ENCODE measurements at regions not wholly inside any gene's neighbourhood (a gene's known extent, or its start where the extent isn't known, plus 50 kb on each side); places are given as distances from the start of the nearest gene placed in this dataset.

DNA sequence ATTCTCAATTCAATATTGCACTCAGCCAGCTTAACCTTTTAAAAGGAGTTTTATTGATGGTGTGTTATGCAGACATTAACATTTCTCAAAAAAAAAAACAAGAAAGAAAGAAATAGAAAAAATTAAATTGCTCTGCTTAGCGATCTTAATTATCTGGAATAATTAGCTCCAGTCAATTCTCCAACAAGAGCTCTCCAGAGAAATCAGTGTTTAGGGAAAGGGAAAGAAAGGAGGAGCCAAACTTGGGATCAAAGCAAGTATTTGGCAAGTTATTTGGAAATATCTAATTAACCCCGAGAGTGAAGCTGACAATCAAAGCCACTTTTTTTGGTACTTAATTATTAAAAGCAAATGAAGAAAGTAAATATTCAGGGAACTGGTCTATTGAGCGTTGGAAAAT, 60.7 kb upstream of the CAMK1G start:
- H3K36me3 Mint-ChIP-seq (ENCODE audit: low read depth) = no peaks in the 10 kb centered on the region
- ChIA-PET POLR2A (no interaction called here), CTCF (interaction anchor here (1.4 kb wide), 1 partner anchor 10 kb away, joined by 3 read pairs; no protein-coding TSS in a partner anchor)

DNA sequence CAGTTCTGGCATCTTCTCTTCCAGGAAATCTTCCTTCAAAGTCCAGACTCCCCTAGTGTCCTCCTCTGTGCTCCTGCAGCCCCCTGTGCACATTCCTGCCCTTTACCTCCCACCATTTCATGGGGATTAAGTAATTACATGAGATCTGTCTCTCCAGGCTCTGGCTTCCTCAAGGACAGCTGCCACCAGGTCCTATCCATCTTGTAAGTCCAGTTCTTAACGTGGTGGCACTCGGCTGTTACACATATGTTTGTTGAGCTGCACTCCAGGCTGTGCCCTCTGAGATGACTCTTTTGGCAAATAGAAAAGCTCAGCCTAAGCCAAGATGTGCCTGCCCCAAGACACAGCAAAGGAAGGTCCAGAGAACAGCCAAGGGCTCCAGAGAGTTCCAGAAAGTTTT, 57.4 kb upstream of the CAMK1G start:
- no peaks in the 10 kb centered on the region for H3K4me1 Mint-ChIP-seq (ENCODE audit: low read depth)
- no peak overlapping the region for H3K4me3 Mint-ChIP-seq
- no peak for ATAC-seq
- CTCF ChIA-PET = interaction anchor here (2.0 kb wide), 1 partner anchor 13 kb away, joined by 8 read pairs; no protein-coding TSS in a partner anchor
- H3K36me3 Mint-ChIP-seq (ENCODE audit: low read depth) = no peaks in the 10 kb centered on the region
- no peaks in the 10 kb centered on the region for H3K9me3 Mint-ChIP-seq (ENCODE audit: insufficient read depth)
- POLR2A ChIA-PET = no interaction called here
- peaks cover 20% of the 10 kb centered on the region for H3K27me3 Mint-ChIP-seq (ENCODE audit: low read depth)
- DNase-seq = no peak
- H3K27ac Mint-ChIP-seq = no peak overlapping the region

More for the DNA sequence above, 60.7 kb upstream of the CAMK1G start:
- ATAC-seq (no peak), DNase-seq (no peak)
- Mint-ChIP-seq H3K4me3 (no peak overlapping the region), H3K9me3 (ENCODE audit: insufficient read depth) (no peaks in the 10 kb centered on the region), H3K4me1 (ENCODE audit: low read depth) (no peaks in the 10 kb centered on the region), H3K27me3 (ENCODE audit: low read depth) (peaks cover 8% of the 10 kb centered on the region), H3K27ac (no peak overlapping the region)

DNA sequence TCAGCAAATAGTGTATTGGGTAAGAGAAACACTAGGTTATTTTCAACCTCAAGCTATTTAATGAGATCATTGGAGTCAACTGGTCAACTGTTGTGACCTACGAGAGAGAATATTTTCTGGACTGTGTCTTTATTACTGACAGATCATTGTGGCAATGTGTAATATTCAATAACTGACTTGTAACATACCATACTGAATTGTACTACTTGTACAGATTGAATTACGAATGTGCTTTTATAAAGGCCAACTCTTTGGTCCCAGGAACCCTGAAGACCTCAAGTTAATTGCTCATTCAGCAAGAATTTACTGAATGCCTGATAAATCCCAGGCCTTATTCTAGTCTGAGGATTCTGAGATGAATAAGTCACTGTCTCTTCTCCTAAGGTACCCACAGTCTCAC, 56.1 kb upstream of the CAMK1G start:
- DNase-seq = no peak
- no peaks in the 10 kb centered on the region for H3K9me3 Mint-ChIP-seq (ENCODE audit: insufficient read depth)
- CTCF ChIA-PET = no interaction called here
- ATAC-seq = no peak
- POLR2A ChIA-PET = no interaction called here
- H3K4me1 Mint-ChIP-seq (ENCODE audit: low read depth) = no peaks in the 10 kb centered on the region
- peaks cover 23% of the 10 kb centered on the region for H3K27me3 Mint-ChIP-seq (ENCODE audit: low read depth)
- no peak overlapping the region for H3K27ac Mint-ChIP-seq
- H3K4me3 Mint-ChIP-seq = no peak overlapping the region
- no peaks in the 10 kb centered on the region for H3K36me3 Mint-ChIP-seq (ENCODE audit: low read depth)

DNA sequence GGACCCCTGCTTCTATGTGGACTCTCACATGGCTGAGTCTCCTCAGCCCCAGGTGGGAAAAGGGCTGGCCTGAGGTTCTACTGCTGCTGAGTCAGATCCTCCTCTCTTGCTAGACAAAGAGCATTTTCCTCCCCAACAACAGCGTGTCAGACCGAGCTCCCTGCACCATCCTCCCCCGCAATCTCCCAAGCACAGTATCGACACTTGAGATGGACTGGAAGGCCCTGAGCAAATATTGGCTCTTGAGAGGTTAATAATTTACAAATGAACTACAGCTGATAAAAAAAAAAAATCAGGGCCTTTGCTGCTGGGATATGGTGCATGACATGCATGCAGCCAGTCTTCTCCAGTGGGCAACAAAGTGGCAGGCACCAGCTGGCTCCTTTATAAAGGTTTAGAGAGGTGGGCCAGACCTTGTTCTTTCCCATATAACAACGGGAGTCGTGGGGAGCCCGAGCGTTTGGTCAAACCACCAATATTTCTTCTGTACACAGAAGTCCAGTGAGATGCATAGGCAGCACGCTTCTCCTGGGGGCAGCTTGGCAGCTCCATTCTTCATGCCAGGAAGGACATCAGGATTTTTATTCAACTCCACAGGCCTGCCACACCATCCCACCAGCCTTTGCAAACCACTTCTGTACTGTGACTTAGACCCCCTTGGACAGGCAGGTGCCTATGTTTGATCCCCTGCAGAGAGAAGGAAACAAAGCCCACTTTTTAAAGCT, 55.4 kb upstream of the CAMK1G start:
- Mint-ChIP-seq H3K27ac (no peak overlapping the region), H3K9me3 (ENCODE audit: insufficient read depth) (no peaks in the 10 kb centered on the region), H3K36me3 (ENCODE audit: low read depth) (no peaks in the 10 kb centered on the region), H3K27me3 (ENCODE audit: low read depth) (peaks cover 23% of the 10 kb centered on the region), H3K4me1 (ENCODE audit: low read depth) (no peaks in the 10 kb centered on the region), H3K4me3 (no peak overlapping the region)
- ChIA-PET POLR2A (no interaction called here), CTCF (no interaction called here)
- DNase-seq = no peak
- no peak for ATAC-seq

DNA sequence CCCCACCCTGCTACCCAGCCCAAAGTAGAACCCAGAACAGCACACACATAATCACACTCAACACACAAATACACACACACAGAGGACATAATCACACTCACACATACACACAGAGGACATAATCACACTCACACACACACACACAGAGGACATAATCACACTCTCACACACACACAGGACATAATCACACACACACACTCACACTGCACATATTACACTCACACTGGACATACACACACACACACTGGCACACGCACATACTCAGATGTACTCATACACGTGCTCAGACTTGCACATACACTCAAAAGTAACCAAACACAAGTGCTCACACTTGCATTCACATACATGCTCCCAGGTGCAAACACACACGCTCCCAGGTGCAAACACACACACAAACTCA, 54.3 kb upstream of the CAMK1G start:
- ATAC-seq (no peak), DNase-seq (no peak)
- Mint-ChIP-seq H3K4me3 (no peak overlapping the region), H3K4me1 (ENCODE audit: low read depth) (no peaks in the 10 kb centered on the region), H3K36me3 (ENCODE audit: low read depth) (no peaks in the 10 kb centered on the region), H3K9me3 (ENCODE audit: insufficient read depth) (no peaks in the 10 kb centered on the region), H3K27ac (no peak overlapping the region), H3K27me3 (ENCODE audit: low read depth) (peaks cover 21% of the 10 kb centered on the region)
- CTCF ChIA-PET = interaction anchor here (1.3 kb wide), 1 partner anchor 37 kb away, joined by 3 read pairs; no protein-coding TSS in a partner anchor
- POLR2A ChIA-PET = no interaction called here

DNA sequence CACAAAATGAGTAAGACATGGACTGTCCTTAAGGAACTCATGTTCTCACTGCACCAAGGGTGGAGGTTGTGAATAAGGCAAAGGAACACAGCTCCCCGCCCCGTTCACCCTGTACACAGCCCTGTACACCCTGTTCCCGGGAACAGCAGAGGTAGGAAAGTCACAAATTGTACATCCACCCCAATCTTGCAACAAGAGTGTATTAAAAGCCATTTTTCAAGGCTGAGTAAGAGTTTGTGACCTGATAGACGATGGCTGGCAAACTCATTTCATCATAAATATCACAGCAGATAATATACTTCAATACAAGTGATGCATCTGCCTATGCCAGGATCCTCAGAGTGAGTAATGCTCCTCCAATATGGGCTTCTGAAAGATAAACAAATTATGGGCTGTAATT, 52.5 kb upstream of the CAMK1G start:
- ChIA-PET POLR2A (no interaction called here), CTCF (interaction anchor here (1.0 kb wide), 1 partner anchor 18 kb away, joined by 4 read pairs; no protein-coding TSS in a partner anchor)
- H3K27ac Mint-ChIP-seq = no peak overlapping the region
- no peak for ATAC-seq
- H3K4me1 Mint-ChIP-seq (ENCODE audit: low read depth) = no peaks in the 10 kb centered on the region
- no peak overlapping the region for H3K4me3 Mint-ChIP-seq
- no peak for DNase-seq
- no peaks in the 10 kb centered on the region for H3K36me3 Mint-ChIP-seq (ENCODE audit: low read depth)
- H3K27me3 Mint-ChIP-seq (ENCODE audit: low read depth) = peaks cover 15% of the 10 kb centered on the region
- no peaks in the 10 kb centered on the region for H3K9me3 Mint-ChIP-seq (ENCODE audit: insufficient read depth)

DNA sequence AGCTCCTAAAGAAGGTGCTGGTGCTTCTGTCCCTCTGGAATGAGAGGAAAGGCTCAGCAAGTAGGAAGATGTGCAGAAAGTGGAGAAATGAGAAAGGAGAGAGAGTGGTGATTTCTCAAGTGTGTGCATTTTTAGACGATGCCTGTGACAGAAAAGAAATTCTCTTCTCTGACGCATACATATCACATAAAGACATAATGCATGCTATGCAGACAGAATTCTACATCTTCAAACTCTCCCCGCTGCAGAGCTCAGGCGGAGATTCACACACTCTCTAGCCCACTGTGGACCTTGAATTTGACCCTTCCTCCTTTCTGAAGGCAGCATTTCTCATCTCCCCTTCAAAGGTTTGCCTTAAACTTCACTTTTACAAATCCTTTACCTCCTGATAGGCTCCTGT, 52.0 kb upstream of the CAMK1G start:
- ChIA-PET CTCF (no interaction called here), POLR2A (no interaction called here)
- no peaks in the 10 kb centered on the region for H3K36me3 Mint-ChIP-seq (ENCODE audit: low read depth)
- peaks cover 15% of the 10 kb centered on the region for H3K27me3 Mint-ChIP-seq (ENCODE audit: low read depth)
- no peaks in the 10 kb centered on the region for H3K9me3 Mint-ChIP-seq (ENCODE audit: insufficient read depth)
- DNase-seq = no peak
- H3K4me1 Mint-ChIP-seq (ENCODE audit: low read depth) = no peaks in the 10 kb centered on the region
- H3K4me3 Mint-ChIP-seq = no peak overlapping the region
- ATAC-seq = no peak
- H3K27ac Mint-ChIP-seq = no peak overlapping the region

Small RNA genes in the stretch of these regions (microRNA-seq; reads per million reads assigned to microRNA genes)
- gene MIR205 = 1.7 reads per million
